IMR-90 (cell line): ENCODE measurements at regions not wholly inside any gene's neighbourhood (a gene's known extent, or its start where the extent isn't known, plus 50 kb on each side); places are given as distances from the start of the nearest gene placed in this dataset.

Experiments
- ATAC-seq: fragments of 200-7000 bp; cut with Tn5 transposase; 2 replicates; pipeline ENCODE4 v1.9.1; 2020; ENCODE audit warnings: low read depth, mild to moderate bottlenecking, moderate library complexity
- BruUV-seq: library from RNA; stranded (reverse); fragments of 400-500 nt; replicated peaks from 2 replicates; lab custom pipeline; 2021; lab: Mats Ljungman, UMichigan
- CTCF ChIA-PET: fragments of 300-600 bp; formaldehyde crosslinking; extraction: SDS; loops from one replicate; lab custom pipeline; 2021; ENCODE audit warnings: antibody characterized with exemption; lab: Yijun Ruan, JAX
- POLR2A ChIA-PET: fragments of 300-600 bp; sonication (Branson Sonifier 250); formaldehyde crosslinking; loops from one replicate; lab custom pipeline; 2022; ENCODE audit warnings: antibody characterized with exemption; ENCODE audit not compliant: unreplicated experiment; lab: Charles Lee
- DNase-seq: peaks from one replicate; pipeline ENCODE4 v3.0.0; 2013
- H2AFZ ChIP-seq: replicated peaks from 2 replicates; pipeline ENCODE3; 2013; ENCODE audit warnings: low read length, mild to moderate bottlenecking; ENCODE audit not compliant: poor library complexity
- H2AK5ac ChIP-seq: 2 replicates; pipeline ENCODE4 v1.6.1; 2013; ENCODE audit warnings: low read depth, low read length, inconsistent platforms
- H2AK9ac ChIP-seq: replicated peaks from 2 replicates; pipeline ENCODE3; 2013; ENCODE audit warnings: mild to moderate bottlenecking, low read depth, low read length, moderate library complexity; ENCODE audit not compliant: poor library complexity
- H2BK120ac ChIP-seq: 2 replicates; pipeline ENCODE4 v1.6.1; 2013; ENCODE audit warnings: low read depth, low read length, inconsistent platforms
- H2BK15ac ChIP-seq: 3 replicates; pipeline ENCODE4 v1.6.1; 2013; ENCODE audit warnings: low read depth, low read length, inconsistent platforms
- H2BK20ac ChIP-seq: 2 replicates; pipeline ENCODE4 v1.6.1; 2013; ENCODE audit warnings: low read depth, mild to moderate bottlenecking, inconsistent platforms, low read length, moderate library complexity
- H2BK5ac ChIP-seq: 2 replicates; pipeline ENCODE4 v1.6.1; 2013; ENCODE audit warnings: mild to moderate bottlenecking, low read depth, low read length, inconsistent platforms; ENCODE audit not compliant: poor library complexity, severe bottlenecking
- H3K14ac ChIP-seq: replicated peaks from 2 replicates; pipeline ENCODE4 v1.6.1; 2013; ENCODE audit warnings: low read depth, low read length, inconsistent platforms
- H3K18ac ChIP-seq: 2 replicates; pipeline ENCODE4 v1.6.1; 2013; ENCODE audit warnings: low read depth, low read length, control low read depth
- H3K23ac ChIP-seq: 2 replicates; pipeline ENCODE4 v1.6.1; 2013; ENCODE audit warnings: low read depth, low read length, inconsistent platforms
- H3K27ac ChIP-seq: 2 replicates; pipeline ENCODE4 v1.5.1; 2013; ENCODE audit warnings: mild to moderate bottlenecking, control low read depth, low read length; ENCODE audit not compliant: insufficient read depth
- H3K27me3 ChIP-seq: 2 replicates; pipeline ENCODE4 v1.6.1; 2013; ENCODE audit warnings: low read length; ENCODE audit not compliant: control insufficient read depth, insufficient read depth
- H3K36me3 ChIP-seq: 2 replicates; pipeline ENCODE4 v1.6.1; 2013; ENCODE audit warnings: low read length, mixed read lengths; ENCODE audit not compliant: control insufficient read depth, insufficient read depth
- H3K4ac ChIP-seq: 2 replicates; pipeline ENCODE4 v1.6.1; 2013; ENCODE audit warnings: low read depth, low read length, inconsistent platforms
- H3K4me1 ChIP-seq: 2 replicates; pipeline ENCODE4 v1.6.1; 2013; ENCODE audit warnings: low read length, mixed read lengths; ENCODE audit not compliant: control insufficient read depth, insufficient read depth
- H3K4me2 ChIP-seq: 2 replicates; pipeline ENCODE4 v1.6.1; 2013; ENCODE audit warnings: low read depth, mild to moderate bottlenecking, control low read depth, low read length, moderate library complexity
- H3K4me3 ChIP-seq: 2 replicates; pipeline ENCODE4 v1.5.1; 2013; ENCODE audit warnings: low read depth, mild to moderate bottlenecking, control low read depth, low read length, moderate library complexity; ENCODE audit not compliant: insufficient read depth
- H3K56ac ChIP-seq: 2 replicates; pipeline ENCODE4 v1.6.1; 2013; ENCODE audit warnings: low read length, inconsistent platforms; ENCODE audit not compliant: insufficient read depth; ENCODE audit errors: extremely low read depth
- H3K79me1 ChIP-seq, 2 experiments: 2 replicates each; pipeline ENCODE4 v1.6.1; 2013; ENCODE audit warnings: low read length in 2 of 2, inconsistent platforms in 1 of 2, low read depth in 1 of 2
- H3K9ac ChIP-seq: 2 replicates; pipeline ENCODE4 v1.6.1; 2013; ENCODE audit warnings: low read depth, low read length, control low read depth
- H3K9me1 ChIP-seq: 2 replicates; pipeline ENCODE4 v1.6.1; 2013; ENCODE audit warnings: low read length, inconsistent platforms; ENCODE audit not compliant: insufficient read depth
- H3K9me3 ChIP-seq: 2 replicates; pipeline ENCODE4 v1.6.1; 2013; ENCODE audit warnings: low read length; ENCODE audit not compliant: control insufficient read depth, insufficient read depth
- H4K20me1 ChIP-seq: 2 replicates; pipeline ENCODE4 v1.6.1; 2013; ENCODE audit warnings: low read length, inconsistent platforms; ENCODE audit not compliant: insufficient read depth
- H4K5ac ChIP-seq: 2 replicates; pipeline ENCODE4 v1.6.1; 2013; ENCODE audit warnings: mild to moderate bottlenecking, low read depth, low read length, control low read depth
- H4K8ac ChIP-seq, 2 experiments: 2 replicates each; pipeline ENCODE4 v1.6.1; 2013; ENCODE audit warnings: low read depth in 2 of 2, low read length in 2 of 2, control low read depth in 1 of 2, inconsistent platforms in 1 of 2
- H4K91ac ChIP-seq: 2 replicates; pipeline ENCODE4 v1.6.1; 2013; ENCODE audit warnings: low read depth, low read length, inconsistent platforms; ENCODE audit not compliant: insufficient read depth
- CEBPB ChIP-seq: IDR thresholded peaks from 2 replicates; pipeline ENCODE4 v1.6.1; 2012; ENCODE audit warnings: low read depth, low read length, improper control_type of control experiment
- CHD1 ChIP-seq: IDR thresholded peaks from 2 replicates; pipeline ENCODE4 v1.6.1; 2012; ENCODE audit warnings: low read depth, low read length, improper control_type of control experiment
- FOS ChIP-seq: fragments of 150-350 bp; IDR thresholded peaks from 2 replicates; pipeline ENCODE4 v1.6.1; 2016; ENCODE audit warnings: low read depth, low read length
- MXI1 ChIP-seq: IDR thresholded peaks from 2 replicates; pipeline ENCODE4 v1.6.1; 2012; ENCODE audit warnings: low read depth, mild to moderate bottlenecking, low read length, moderate library complexity, borderline replicate concordance
- POLR2A ChIP-seq: IDR thresholded peaks from 2 replicates; pipeline ENCODE4 v1.6.1; 2012; ENCODE audit warnings: mild to moderate bottlenecking, low read depth, low read length
- RAD21 ChIP-seq: IDR thresholded peaks from 2 replicates; pipeline ENCODE4 v1.6.1; 2012; ENCODE audit warnings: low read length, improper control_type of control experiment
- SMC3 ChIP-seq: fragments of 150-350 bp; IDR thresholded peaks from 2 replicates; pipeline ENCODE4 v1.6.1; 2016; ENCODE audit warnings: low read depth, mild to moderate bottlenecking, antibody characterized with exemption, low read length, moderate library complexity
- WGBS, 2 experiments: methylation state at CpG; one replicate each; pipeline versions ENCODE4 v1.1.5 to v1.1.7; 2013; ENCODE audit warnings: missing lambda C conversion rate in 2 of 2; ENCODE audit not compliant: insufficient read length in 1 of 2; ENCODE audit errors: extremely low coverage in 2 of 2; 5-methylcytosine and 5-hydroxymethylcytosine counted together
- dilution Hi-C: fragments of 300-500 bp; cut with HindIII; formaldehyde crosslinking; loops from one replicate; pipeline ENCODE4 v1.14.3; 2018; ENCODE audit warnings: low sequenced_read_pairs; ENCODE audit not compliant: unreplicated experiment
- in situ Hi-C: fragments of 300-500 bp; cut with MboI; formaldehyde crosslinking; loops from 3 replicates; pipeline ENCODE4 v1.14.3; 2019; ENCODE audit warnings: low sequenced_read_pairs, inconsistent platforms, mixed read lengths
- intact Hi-C: fragments of 100-400 bp; cut with micrococcal nuclease; formaldehyde crosslinking; loops from 2 replicates; pipeline ENCODE4 v1.10.0; 2022
- TF ChIP-seq, protein P1 (sequence below): fragments of 150-350 bp; IDR thresholded peaks from 2 replicates; pipeline ENCODE4 v1.6.1; 2017; ENCODE audit warnings: mild to moderate bottlenecking, antibody characterized with exemption, low read length, low read depth
- TF ChIP-seq, protein P2 (sequence below): conservative IDR thresholded peaks from 2 replicates; pipeline ENCODE4 v1.5.1; 2012; ENCODE audit warnings: mild to moderate bottlenecking, low read depth, low read length, improper control_type of control experiment
- TF ChIP-seq, protein P3 (sequence below): fragments of 150-350 bp; IDR thresholded peaks from 2 replicates; pipeline ENCODE4 v1.6.1; 2016; ENCODE audit warnings: low read depth, mild to moderate bottlenecking, low read length, moderate library complexity, borderline replicate concordance

DNA sequence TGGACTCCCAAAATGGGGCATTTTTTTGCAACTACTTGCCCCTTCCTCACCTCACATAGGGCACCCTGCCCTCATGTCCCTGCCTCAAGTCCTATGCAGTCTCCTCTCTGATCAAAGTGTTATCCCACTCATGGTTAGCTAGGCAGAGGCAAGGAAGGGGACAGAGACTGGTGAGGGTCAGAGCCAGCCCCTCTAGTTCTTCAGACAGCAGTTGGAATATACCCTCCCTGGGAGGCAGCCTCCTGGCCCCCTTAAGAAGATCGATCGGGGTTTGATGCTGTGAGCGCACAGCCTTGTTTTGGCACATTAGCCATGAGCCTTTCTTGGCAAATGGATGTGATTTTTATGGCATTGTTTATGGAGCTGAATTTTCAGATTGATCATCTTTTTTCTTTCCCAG lies 436.9 kb downstream of the BUD13 start:
- no peak overlapping the region for H2AFZ ChIP-seq
- no peak overlapping the region for H2BK120ac ChIP-seq
- H3K23ac ChIP-seq: no peak overlapping the region
- H3K14ac ChIP-seq: no peak overlapping the region
- no peaks in the 10 kb centered on the region for H3K9me1 ChIP-seq
- no peaks in the 10 kb centered on the region for H3K79me1 ChIP-seq
- ChIA-PET CTCF (no interaction called here), POLR2A (no interaction called here)
- in situ Hi-C loops (no loop called here), dilution Hi-C loops (no loop called here), intact Hi-C loops (no loop called here)
- no peaks in the 10 kb centered on the region for H4K20me1 ChIP-seq
- no peak overlapping the region for H3K27ac ChIP-seq
- no peaks in the 10 kb centered on the region for H3K27me3 ChIP-seq
- H3K56ac ChIP-seq: no peak overlapping the region
- peaks cover 5% of the 10 kb centered on the region; the same call in 1 of the 2 replicates for H3K9me3 ChIP-seq
- no peak overlapping the region for H2AK9ac ChIP-seq
- H2BK5ac ChIP-seq: no peak overlapping the region
- no peak overlapping the region for H3K4ac ChIP-seq
- H3K9ac ChIP-seq: no peak overlapping the region
- H4K5ac ChIP-seq: no peak overlapping the region
- H2BK20ac ChIP-seq: no peak overlapping the region
- WGBS, 2 experiments: no CpG with 5 or more reads among the region's 3 CpGs
- H3K36me3 ChIP-seq: no peaks in the 10 kb centered on the region
- TF ChIP-seq RAD21 (no peak), CEBPB (no peak), MXI1 (no peak), FOS (no peak), CHD1 (no peak), SMC3 (no peak), POLR2A (no peak)
- TF ChIP-seq, protein P1, sequence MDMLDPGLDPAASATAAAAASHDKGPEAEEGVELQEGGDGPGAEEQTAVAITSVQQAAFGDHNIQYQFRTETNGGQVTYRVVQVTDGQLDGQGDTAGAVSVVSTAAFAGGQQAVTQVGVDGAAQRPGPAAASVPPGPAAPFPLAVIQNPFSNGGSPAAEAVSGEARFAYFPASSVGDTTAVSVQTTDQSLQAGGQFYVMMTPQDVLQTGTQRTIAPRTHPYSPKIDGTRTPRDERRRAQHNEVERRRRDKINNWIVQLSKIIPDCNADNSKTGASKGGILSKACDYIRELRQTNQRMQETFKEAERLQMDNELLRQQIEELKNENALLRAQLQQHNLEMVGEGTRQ: no peak
- TF ChIP-seq, protein P2, sequence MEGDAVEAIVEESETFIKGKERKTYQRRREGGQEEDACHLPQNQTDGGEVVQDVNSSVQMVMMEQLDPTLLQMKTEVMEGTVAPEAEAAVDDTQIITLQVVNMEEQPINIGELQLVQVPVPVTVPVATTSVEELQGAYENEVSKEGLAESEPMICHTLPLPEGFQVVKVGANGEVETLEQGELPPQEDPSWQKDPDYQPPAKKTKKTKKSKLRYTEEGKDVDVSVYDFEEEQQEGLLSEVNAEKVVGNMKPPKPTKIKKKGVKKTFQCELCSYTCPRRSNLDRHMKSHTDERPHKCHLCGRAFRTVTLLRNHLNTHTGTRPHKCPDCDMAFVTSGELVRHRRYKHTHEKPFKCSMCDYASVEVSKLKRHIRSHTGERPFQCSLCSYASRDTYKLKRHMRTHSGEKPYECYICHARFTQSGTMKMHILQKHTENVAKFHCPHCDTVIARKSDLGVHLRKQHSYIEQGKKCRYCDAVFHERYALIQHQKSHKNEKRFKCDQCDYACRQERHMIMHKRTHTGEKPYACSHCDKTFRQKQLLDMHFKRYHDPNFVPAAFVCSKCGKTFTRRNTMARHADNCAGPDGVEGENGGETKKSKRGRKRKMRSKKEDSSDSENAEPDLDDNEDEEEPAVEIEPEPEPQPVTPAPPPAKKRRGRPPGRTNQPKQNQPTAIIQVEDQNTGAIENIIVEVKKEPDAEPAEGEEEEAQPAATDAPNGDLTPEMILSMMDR: no peak
- TF ChIP-seq, protein P3, sequence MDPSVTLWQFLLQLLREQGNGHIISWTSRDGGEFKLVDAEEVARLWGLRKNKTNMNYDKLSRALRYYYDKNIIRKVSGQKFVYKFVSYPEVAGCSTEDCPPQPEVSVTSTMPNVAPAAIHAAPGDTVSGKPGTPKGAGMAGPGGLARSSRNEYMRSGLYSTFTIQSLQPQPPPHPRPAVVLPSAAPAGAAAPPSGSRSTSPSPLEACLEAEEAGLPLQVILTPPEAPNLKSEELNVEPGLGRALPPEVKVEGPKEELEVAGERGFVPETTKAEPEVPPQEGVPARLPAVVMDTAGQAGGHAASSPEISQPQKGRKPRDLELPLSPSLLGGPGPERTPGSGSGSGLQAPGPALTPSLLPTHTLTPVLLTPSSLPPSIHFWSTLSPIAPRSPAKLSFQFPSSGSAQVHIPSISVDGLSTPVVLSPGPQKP: no peak
- H2BK15ac ChIP-seq: no peak overlapping the region
- no peaks in the 10 kb centered on the region for H3K4me1 ChIP-seq
- BruUV-seq: no TSS peak
- DNase-seq (no peak), ATAC-seq (no peak)
- no peak overlapping the region for H4K8ac ChIP-seq
- no peak overlapping the region for H3K4me2 ChIP-seq
- H4K91ac ChIP-seq: no peak overlapping the region
- no peak overlapping the region for H3K4me3 ChIP-seq
- H3K18ac ChIP-seq: no peak overlapping the region
- no peak overlapping the region for H2AK5ac ChIP-seq
